Lower lobe of right lung (tissue), 2 donors: ENCODE measurements at regions not wholly inside any gene's neighbourhood (a gene's known extent, or its start where the extent isn't known, plus 50 kb on each side); places are given as distances from the start of the nearest gene placed in this dataset.

Source experiments
- ATAC-seq, 2 donors: fragments of 200-7000 bp; cut with Tn5 transposase; one replicate each; pipeline ENCODE4 v1.9.1; 2020 to 2022; ENCODE audit warnings: mild to moderate bottlenecking in 2 of 2, moderate library complexity in 2 of 2
- DNase-seq: peaks from one replicate; pipeline ENCODE4 v3.0.0-alpha.2; 2020
- H3K27ac ChIP-seq: fragments of 200-600 bp; one replicate; pipeline ENCODE4 v1.8.0; 2022
- H3K27me3 ChIP-seq: fragments of 200-600 bp; one replicate; pipeline ENCODE4 v1.8.0; 2022; ENCODE audit warnings: low read depth
- H3K36me3 ChIP-seq: fragments of 200-600 bp; one replicate; pipeline ENCODE4 v1.8.0; 2022; ENCODE audit warnings: mild to moderate bottlenecking
- H3K4me1 ChIP-seq: fragments of 200-600 bp; one replicate; pipeline ENCODE4 v1.8.0; 2022
- H3K4me3 ChIP-seq: fragments of 200-600 bp; one replicate; pipeline ENCODE4 v1.8.0; 2022; ENCODE audit warnings: mild to moderate bottlenecking
- H3K9me3 ChIP-seq: fragments of 200-600 bp; one replicate; pipeline ENCODE4 v1.8.0; 2022
- intact Hi-C: fragments of 100-400 bp; cut with DNase I; formaldehyde crosslinking; loops from one replicate; pipeline ENCODE4 v1.11.0; 2022
- TF ChIP-seq, protein P1 (sequence below): fragments of 200-600 bp; IDR thresholded peaks from one replicate; pipeline ENCODE4 v1.8.0; 2022; ENCODE audit warnings: antibody characterized with exemption, mild to moderate bottlenecking
- donor health status: DM: no; HTN: yes; CAD: no; lungs with severe emphysema.

- TF ChIP-seq, protein P1, sequence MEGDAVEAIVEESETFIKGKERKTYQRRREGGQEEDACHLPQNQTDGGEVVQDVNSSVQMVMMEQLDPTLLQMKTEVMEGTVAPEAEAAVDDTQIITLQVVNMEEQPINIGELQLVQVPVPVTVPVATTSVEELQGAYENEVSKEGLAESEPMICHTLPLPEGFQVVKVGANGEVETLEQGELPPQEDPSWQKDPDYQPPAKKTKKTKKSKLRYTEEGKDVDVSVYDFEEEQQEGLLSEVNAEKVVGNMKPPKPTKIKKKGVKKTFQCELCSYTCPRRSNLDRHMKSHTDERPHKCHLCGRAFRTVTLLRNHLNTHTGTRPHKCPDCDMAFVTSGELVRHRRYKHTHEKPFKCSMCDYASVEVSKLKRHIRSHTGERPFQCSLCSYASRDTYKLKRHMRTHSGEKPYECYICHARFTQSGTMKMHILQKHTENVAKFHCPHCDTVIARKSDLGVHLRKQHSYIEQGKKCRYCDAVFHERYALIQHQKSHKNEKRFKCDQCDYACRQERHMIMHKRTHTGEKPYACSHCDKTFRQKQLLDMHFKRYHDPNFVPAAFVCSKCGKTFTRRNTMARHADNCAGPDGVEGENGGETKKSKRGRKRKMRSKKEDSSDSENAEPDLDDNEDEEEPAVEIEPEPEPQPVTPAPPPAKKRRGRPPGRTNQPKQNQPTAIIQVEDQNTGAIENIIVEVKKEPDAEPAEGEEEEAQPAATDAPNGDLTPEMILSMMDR: no peak
- Histone ChIP-seq H3K36me3 (no peaks in the 10 kb centered on the region), H3K27ac (no peak overlapping the region), H3K27me3 (no peaks in the 10 kb centered on the region), H3K4me1 (no peaks in the 10 kb centered on the region), H3K4me3 (no peak overlapping the region), H3K9me3 (no peaks in the 10 kb centered on the region)
- intact Hi-C loops: no loop called here
- DNase-seq: no peak
- ATAC-seq: no peak
Observed at GRCh38 chrX:6667048-6667768, 132.3 kb upstream of the VCX3A start.

DNA sequence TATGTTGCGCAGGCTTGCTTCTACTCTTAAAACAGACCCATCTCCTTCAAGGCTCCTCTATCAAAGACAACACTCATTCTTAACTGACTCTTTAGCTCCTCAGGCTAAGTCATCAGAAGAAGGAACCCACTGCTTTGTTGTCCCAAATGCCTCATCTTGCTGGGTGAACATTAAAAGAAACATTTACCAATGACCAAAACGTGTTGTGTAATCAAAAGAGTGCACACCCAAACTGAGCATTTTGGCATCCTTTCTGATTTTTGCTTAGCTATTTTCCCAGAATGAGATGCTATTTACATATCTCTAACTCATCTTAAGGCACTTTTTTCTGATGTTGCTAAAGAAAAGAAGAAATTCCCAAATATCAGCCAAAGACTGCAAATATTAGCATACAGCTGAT, 131.7 kb upstream of the VCX3A start:
- no peak for ATAC-seq
- no peak for DNase-seq
- Histone ChIP-seq H3K36me3 (no peaks in the 10 kb centered on the region), H3K4me1 (no peaks in the 10 kb centered on the region), H3K27me3 (no peaks in the 10 kb centered on the region), H3K27ac (no peak overlapping the region), H3K4me3 (no peak overlapping the region), H3K9me3 (no peaks in the 10 kb centered on the region)
- intact Hi-C loops: no loop called here
- TF ChIP-seq, protein P1: no peak

DNA sequence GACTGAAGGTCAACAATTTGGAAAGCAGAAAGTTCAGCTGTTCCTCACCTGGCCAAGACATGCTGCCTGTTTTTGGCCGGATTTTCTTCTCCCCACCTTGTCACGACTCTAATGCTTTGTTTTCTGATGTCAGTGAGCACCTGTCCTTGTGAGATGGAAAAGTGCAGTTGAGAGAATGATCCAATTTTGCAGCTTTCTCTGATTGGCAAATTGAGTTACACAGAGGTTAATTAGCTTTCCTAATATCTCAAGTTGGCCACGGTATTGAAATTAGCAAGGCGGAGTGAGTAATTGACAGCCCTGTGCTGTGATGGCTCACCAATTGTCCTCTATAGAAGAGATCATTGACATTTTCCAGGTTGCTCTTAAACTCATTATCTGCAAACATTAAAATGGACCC, 126.8 kb upstream of the VCX3A start:
- H3K36me3 ChIP-seq: no peaks in the 10 kb centered on the region
- intact Hi-C loops: no loop called here
- no peak for ATAC-seq
- TF ChIP-seq, protein P1: no peak
- no peaks in the 10 kb centered on the region for H3K27me3 ChIP-seq
- H3K4me1 ChIP-seq: no peaks in the 10 kb centered on the region
- H3K4me3 ChIP-seq: no peak overlapping the region
- H3K27ac ChIP-seq: no peak overlapping the region
- DNase-seq: no peak
- H3K9me3 ChIP-seq: no peaks in the 10 kb centered on the region

DNA sequence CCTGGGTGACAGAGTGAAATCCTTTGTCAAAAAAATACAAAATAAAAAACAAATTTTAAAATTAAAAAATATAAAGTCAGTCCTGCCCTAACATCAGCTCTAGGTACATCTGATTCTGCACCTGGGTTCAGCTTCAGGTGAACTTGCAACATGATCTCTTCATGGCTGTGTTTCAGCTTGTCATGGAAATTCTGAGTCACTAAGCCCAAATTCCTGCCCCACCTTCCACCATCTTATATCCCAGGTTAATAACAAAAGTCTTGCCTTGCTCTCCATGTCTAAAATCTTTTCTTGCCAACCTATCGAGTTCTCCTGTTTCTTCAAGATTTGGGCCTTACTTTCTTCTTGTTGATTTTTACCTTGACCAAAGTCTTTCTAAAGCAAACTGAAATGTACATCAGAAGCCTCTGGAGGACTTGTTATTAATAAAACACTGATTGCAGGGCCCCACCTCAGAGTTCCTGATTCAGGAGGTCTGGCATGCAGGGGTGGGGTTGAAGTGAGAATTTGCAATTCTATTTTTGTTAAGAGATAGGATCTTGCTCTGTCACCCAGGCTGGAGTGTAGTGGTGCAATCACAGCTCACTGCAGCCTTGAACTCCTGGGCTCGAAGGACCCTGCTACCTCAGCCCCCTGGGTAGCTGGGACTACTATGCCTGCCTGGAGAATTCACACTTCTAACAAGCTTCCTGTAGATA, 125.8 kb upstream of the VCX3A start:
- Histone ChIP-seq H3K4me1 (no peaks in the 10 kb centered on the region), H3K4me3 (no peak overlapping the region), H3K27me3 (no peaks in the 10 kb centered on the region), H3K36me3 (no peaks in the 10 kb centered on the region), H3K27ac (no peak overlapping the region), H3K9me3 (no peaks in the 10 kb centered on the region)
- DNase-seq (no peak), ATAC-seq (no peak)
- intact Hi-C loops: no loop called here
- TF ChIP-seq, protein P1: no peak

DNA sequence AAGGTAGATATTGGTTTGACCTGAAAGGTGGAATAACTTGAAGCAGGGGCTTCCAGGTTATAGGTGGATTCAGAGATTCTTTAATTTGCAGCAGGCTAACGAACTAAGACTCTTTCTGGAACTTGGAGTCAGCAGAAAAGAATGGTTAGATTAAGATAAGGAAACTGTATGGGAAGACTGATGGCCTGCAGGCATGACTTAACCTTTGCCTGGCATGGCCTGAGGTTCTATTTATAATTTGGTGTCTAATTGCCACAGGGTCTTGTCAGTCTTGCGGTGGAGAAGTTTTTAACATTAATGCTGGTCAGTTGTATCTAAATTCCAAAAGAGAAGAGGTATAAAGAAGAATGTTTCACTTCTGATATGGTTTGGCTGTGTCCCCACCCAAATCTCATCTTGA, 110.3 kb upstream of the VCX3A start:
- no peaks in the 10 kb centered on the region for H3K9me3 ChIP-seq
- no peak overlapping the region for H3K4me3 ChIP-seq
- no peak overlapping the region for H3K27ac ChIP-seq
- no peaks in the 10 kb centered on the region for H3K4me1 ChIP-seq
- intact Hi-C loops: no loop called here
- no peak for DNase-seq
- H3K27me3 ChIP-seq: no peaks in the 10 kb centered on the region
- TF ChIP-seq, protein P1: no peak
- H3K36me3 ChIP-seq: no peaks in the 10 kb centered on the region
- no peak for ATAC-seq
